ENCODE measurements at regions not wholly inside any gene's neighbourhood (a gene's known extent, or its start where the extent isn't known, plus 50 kb on each side); places are given as distances from the start of the nearest gene placed in this dataset.

DNA sequence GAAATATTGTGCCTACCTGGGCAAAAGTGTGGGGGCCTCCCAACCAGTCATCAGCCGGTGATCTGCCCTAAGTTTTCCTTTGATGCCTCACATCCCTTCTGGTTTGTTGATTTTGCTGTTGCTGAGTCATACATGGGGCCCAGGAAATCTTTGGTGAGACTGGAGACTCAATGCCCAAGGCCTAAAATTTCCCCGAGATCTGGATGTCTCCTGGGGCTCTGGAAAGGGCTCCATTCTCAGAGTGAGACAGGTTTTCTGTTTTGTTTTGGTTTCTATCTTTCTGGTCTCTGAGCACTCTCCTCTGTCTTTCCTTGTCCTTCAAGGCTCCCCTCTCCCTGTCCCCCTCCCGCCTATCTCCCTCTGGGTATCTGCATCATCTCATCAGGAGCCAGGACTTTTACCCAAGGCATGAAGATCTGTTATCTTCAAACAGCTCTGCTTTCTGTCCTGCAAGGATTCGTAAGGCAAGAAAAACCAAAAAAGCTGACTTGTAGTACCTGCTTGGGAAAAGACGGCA, 152.8 kb upstream of the MAX start (continued):
- TF ChIP-seq, protein P1, sequence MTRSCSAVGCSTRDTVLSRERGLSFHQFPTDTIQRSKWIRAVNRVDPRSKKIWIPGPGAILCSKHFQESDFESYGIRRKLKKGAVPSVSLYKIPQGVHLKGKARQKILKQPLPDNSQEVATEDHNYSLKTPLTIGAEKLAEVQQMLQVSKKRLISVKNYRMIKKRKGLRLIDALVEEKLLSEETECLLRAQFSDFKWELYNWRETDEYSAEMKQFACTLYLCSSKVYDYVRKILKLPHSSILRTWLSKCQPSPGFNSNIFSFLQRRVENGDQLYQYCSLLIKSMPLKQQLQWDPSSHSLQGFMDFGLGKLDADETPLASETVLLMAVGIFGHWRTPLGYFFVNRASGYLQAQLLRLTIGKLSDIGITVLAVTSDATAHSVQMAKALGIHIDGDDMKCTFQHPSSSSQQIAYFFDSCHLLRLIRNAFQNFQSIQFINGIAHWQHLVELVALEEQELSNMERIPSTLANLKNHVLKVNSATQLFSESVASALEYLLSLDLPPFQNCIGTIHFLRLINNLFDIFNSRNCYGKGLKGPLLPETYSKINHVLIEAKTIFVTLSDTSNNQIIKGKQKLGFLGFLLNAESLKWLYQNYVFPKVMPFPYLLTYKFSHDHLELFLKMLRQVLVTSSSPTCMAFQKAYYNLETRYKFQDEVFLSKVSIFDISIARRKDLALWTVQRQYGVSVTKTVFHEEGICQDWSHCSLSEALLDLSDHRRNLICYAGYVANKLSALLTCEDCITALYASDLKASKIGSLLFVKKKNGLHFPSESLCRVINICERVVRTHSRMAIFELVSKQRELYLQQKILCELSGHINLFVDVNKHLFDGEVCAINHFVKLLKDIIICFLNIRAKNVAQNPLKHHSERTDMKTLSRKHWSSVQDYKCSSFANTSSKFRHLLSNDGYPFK (CRISPR knock-in tag; IDR thresholded peaks at IDR 0.05; ENCODE audit: borderline replicate concordance), result no peak
- TF ChIP-seq HMGA1 (CRISPR knock-in tag; conservative IDR thresholded peaks at IDR 0.05), result no peak
- TF ChIP-seq FOXP1 (IDR thresholded peaks at IDR 0.05), result no peak
- 0 out of 2 replicates have a peak, but pooled peaks have one; percentile 10 for TF ChIP-seq FOXP1 (CRISPR knock-in tag; IDR thresholded peaks at IDR 0.05)
- no peak for TF ChIP-seq ZFP36L1 (CRISPR knock-in tag; IDR thresholded peaks at IDR 0.05)
- TF ChIP-seq ZBTB1 (CRISPR knock-in tag; IDR thresholded peaks at IDR 0.05; ENCODE audit: borderline replicate concordance), result no peak
- no peak for TF ChIP-seq NFRKB (IDR thresholded peaks at IDR 0.05)
- TF ChIP-seq, protein P2, sequence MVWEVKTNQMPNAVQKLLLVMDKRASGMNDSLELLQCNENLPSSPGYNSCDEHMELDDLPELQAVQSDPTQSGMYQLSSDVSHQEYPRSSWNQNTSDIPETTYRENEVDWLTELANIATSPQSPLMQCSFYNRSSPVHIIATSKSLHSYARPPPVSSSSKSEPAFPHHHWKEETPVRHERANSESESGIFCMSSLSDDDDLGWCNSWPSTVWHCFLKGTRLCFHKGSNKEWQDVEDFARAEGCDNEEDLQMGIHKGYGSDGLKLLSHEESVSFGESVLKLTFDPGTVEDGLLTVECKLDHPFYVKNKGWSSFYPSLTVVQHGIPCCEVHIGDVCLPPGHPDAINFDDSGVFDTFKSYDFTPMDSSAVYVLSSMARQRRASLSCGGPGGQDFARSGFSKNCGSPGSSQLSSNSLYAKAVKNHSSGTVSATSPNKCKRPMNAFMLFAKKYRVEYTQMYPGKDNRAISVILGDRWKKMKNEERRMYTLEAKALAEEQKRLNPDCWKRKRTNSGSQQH (CRISPR knock-in tag; IDR thresholded peaks at IDR 0.05; ENCODE audit: low read depth), result no peak
- no peak for TF ChIP-seq MAFG (CRISPR knock-in tag; IDR thresholded peaks at IDR 0.05)
- TF ChIP-seq, protein P3, sequence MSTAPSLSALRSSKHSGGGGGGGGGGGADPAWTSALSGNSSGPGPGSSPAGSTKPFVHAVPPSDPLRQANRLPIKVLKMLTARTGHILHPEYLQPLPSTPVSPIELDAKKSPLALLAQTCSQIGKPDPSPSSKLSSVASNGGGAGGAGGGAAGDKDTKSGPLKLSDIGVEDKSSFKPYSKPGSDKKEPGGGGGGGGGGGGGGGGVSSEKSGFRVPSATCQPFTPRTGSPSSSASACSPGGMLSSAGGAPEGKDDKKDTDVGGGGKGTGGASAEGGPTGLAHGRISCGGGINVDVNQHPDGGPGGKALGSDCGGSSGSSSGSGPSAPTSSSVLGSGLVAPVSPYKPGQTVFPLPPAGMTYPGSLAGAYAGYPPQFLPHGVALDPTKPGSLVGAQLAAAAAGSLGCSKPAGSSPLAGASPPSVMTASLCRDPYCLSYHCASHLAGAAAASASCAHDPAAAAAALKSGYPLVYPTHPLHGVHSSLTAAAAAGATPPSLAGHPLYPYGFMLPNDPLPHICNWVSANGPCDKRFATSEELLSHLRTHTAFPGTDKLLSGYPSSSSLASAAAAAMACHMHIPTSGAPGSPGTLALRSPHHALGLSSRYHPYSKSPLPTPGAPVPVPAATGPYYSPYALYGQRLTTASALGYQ (CRISPR knock-in tag; IDR thresholded peaks at IDR 0.05), result no peak; the same call in 1 of the 2 replicates
- TF ChIP-seq, protein P4, sequence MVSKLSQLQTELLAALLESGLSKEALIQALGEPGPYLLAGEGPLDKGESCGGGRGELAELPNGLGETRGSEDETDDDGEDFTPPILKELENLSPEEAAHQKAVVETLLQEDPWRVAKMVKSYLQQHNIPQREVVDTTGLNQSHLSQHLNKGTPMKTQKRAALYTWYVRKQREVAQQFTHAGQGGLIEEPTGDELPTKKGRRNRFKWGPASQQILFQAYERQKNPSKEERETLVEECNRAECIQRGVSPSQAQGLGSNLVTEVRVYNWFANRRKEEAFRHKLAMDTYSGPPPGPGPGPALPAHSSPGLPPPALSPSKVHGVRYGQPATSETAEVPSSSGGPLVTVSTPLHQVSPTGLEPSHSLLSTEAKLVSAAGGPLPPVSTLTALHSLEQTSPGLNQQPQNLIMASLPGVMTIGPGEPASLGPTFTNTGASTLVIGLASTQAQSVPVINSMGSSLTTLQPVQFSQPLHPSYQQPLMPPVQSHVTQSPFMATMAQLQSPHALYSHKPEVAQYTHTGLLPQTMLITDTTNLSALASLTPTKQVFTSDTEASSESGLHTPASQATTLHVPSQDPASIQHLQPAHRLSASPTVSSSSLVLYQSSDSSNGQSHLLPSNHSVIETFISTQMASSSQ (IDR thresholded peaks at IDR 0.05; ENCODE audit: low read depth), result peak; percentile 33; the same call in 1 of the 2 replicates
- TF ChIP-seq, protein P4 (CRISPR knock-in tag; IDR thresholded peaks at IDR 0.05; ENCODE audit: borderline replicate concordance), result no peak
- TF ChIP-seq ZSCAN20 (CRISPR knock-in tag; IDR thresholded peaks at IDR 0.05; ENCODE audit: borderline replicate concordance), result no peak
- 0 out of 2 replicates have a peak, but pooled peaks have one; percentile 15 for TF ChIP-seq NR2F6 (IDR thresholded peaks at IDR 0.05)
- no peak for TF ChIP-seq NR2F6 (CRISPR knock-in tag; IDR thresholded peaks at IDR 0.05)
- TF ChIP-seq BRD4 (CRISPR knock-in tag; IDR thresholded peaks at IDR 0.05), result no peak
- no peak for TF ChIP-seq HNRNPL (IDR thresholded peaks at IDR 0.05; ENCODE audit: low read depth, low read length)
